Stimulated activated naive CD8-positive, alpha-beta T cell treated with anti-CD3 and anti-CD28 coated beads, Interleukin-15, amount 100 ng/mL, for 72 hours (primary cell): ENCODE measurements at regions not wholly inside any gene's neighbourhood (a gene's known extent, or its start where the extent isn't known, plus 50 kb on each side); places are given as distances from the start of the nearest gene placed in this dataset.

ENCODE experiments used
- ATAC-seq: fragments of 150-1000 bp; cut with Tn5 transposase; 2 replicates; pipeline ENCODE4 v1.10.0; 2021; ENCODE audit warnings: mild to moderate bottlenecking, moderate library complexity
- DNase-seq, 2 donors: peaks; one replicate each; pipeline ENCODE4 v3.0.0; 2021 to 2022
- H3K27ac Mint-ChIP-seq, 2 donors: one replicate each; pipeline ENCODE4 v1.8.0; 2022; ENCODE audit warnings: mild to moderate bottlenecking in 2 of 2, mixed read lengths in 2 of 2, moderate library complexity in 2 of 2
- H3K27me3 Mint-ChIP-seq: one replicate; pipeline ENCODE4 v1.8.0; 2022; ENCODE audit warnings: mixed read lengths
- H3K4me1 Mint-ChIP-seq: one replicate; pipeline ENCODE4 v1.8.0; 2022; ENCODE audit warnings: mild to moderate bottlenecking, mixed read lengths
- H3K4me3 Mint-ChIP-seq, 2 donors: one replicate each; pipeline ENCODE4 v1.8.0; 2022; ENCODE audit warnings: mild to moderate bottlenecking in 2 of 2, mixed read lengths in 2 of 2, moderate library complexity in 1 of 2
- H3K9me3 Mint-ChIP-seq, 2 donors: one replicate each; pipeline ENCODE4 v1.8.0; 2022; ENCODE audit warnings: mixed read lengths in 2 of 2

- ATAC-seq (no peak), DNase-seq (no peak)
- Mint-ChIP-seq H3K9me3 (no peaks in the 10 kb centered on the region), H3K4me1 (no peaks in the 10 kb centered on the region), H3K27ac (no peak overlapping the region), H3K27me3 (no peaks in the 10 kb centered on the region), H3K4me3 (no peak overlapping the region)
Observed at GRCh38 chr9:84570482-84571154, 98.9 kb upstream of the NTRK2 start.

GRCh38 chr9:84573083-84573482 is 96.4 kb upstream of the NTRK2 start:
- DNase-seq, result no peak
- H3K27me3 Mint-ChIP-seq, result peaks cover 8% of the 10 kb centered on the region
- no peaks in the 10 kb centered on the region for H3K4me1 Mint-ChIP-seq
- no peak overlapping the region for H3K4me3 Mint-ChIP-seq
- ATAC-seq, result no peak
- H3K27ac Mint-ChIP-seq, result no peak overlapping the region
- peaks cover 0 to 5% of the 10 kb centered on the region in 2 donors for H3K9me3 Mint-ChIP-seq

GRCh38 chr9:84575705-84576104 is 93.8 kb upstream of the NTRK2 start:
- H3K4me3 Mint-ChIP-seq, result no peak overlapping the region

GRCh38 chr9:84583866-84584265 is 85.7 kb upstream of the NTRK2 start:
- H3K27me3 Mint-ChIP-seq, result peaks cover 9% of the 10 kb centered on the region
- H3K27ac Mint-ChIP-seq, result no peak overlapping the region
- no peak for ATAC-seq
- H3K9me3 Mint-ChIP-seq, result no peaks in the 10 kb centered on the region
- H3K4me3 Mint-ChIP-seq, result no peak overlapping the region
- no peak for DNase-seq
- no peaks in the 10 kb centered on the region for H3K4me1 Mint-ChIP-seq

More at GRCh38 chr9:84575705-84576104, 93.8 kb upstream of the NTRK2 start:
- ATAC-seq (no peak), DNase-seq (no peak)
- H3K9me3 Mint-ChIP-seq, result peaks cover 0 to 7% of the 10 kb centered on the region in 2 donors
- no peak overlapping the region for H3K27ac Mint-ChIP-seq
- H3K4me1 Mint-ChIP-seq, result no peaks in the 10 kb centered on the region
- peaks cover 9% of the 10 kb centered on the region for H3K27me3 Mint-ChIP-seq

- DNase-seq (no peak), ATAC-seq (no peak)
- Mint-ChIP-seq H3K4me3 (no peak overlapping the region), H3K9me3 (no peaks in the 10 kb centered on the region), H3K27me3 (peaks cover 18% of the 10 kb centered on the region), H3K27ac (no peak overlapping the region), H3K4me1 (no peaks in the 10 kb centered on the region)
Observed at GRCh38 chr9:84586662-84587061, 82.9 kb upstream of the NTRK2 start.

- H3K27me3 Mint-ChIP-seq, result peaks cover 18% of the 10 kb centered on the region
- no peak overlapping the region for H3K4me3 Mint-ChIP-seq
Observed at GRCh38 chr9:84587153-84587552, 82.4 kb upstream of the NTRK2 start.

GRCh38 chr9:84589542-84589941 is 80.0 kb upstream of the NTRK2 start:
- no peak overlapping the region for H3K27ac Mint-ChIP-seq
- ATAC-seq, result no peak
- DNase-seq, result no peak
- H3K9me3 Mint-ChIP-seq, result peaks cover 0 to 6% of the 10 kb centered on the region in 2 donors
- H3K4me3 Mint-ChIP-seq, result no peak overlapping the region
- peaks cover 18% of the 10 kb centered on the region for H3K27me3 Mint-ChIP-seq
- H3K4me1 Mint-ChIP-seq, result no peaks in the 10 kb centered on the region

More at GRCh38 chr9:84587153-84587552, 82.4 kb upstream of the NTRK2 start:
- DNase-seq (no peak), ATAC-seq (no peak)
- no peak overlapping the region for H3K27ac Mint-ChIP-seq
- no peaks in the 10 kb centered on the region for H3K4me1 Mint-ChIP-seq
- no peaks in the 10 kb centered on the region for H3K9me3 Mint-ChIP-seq

- no peak for DNase-seq
- peaks cover 13% of the 10 kb centered on the region for H3K27me3 Mint-ChIP-seq
- no peaks in the 10 kb centered on the region for H3K4me1 Mint-ChIP-seq
- ATAC-seq, result no peak
- peaks cover 0 to 7% of the 10 kb centered on the region in 2 donors for H3K9me3 Mint-ChIP-seq
- H3K4me3 Mint-ChIP-seq, result no peak overlapping the region
- H3K27ac Mint-ChIP-seq, result no peak overlapping the region
Observed at GRCh38 chr9:84590706-84591105, 78.8 kb upstream of the NTRK2 start.

GRCh38 chr9:84592918-84593317 is 76.6 kb upstream of the NTRK2 start:
- H3K27me3 Mint-ChIP-seq, result peaks cover 9% of the 10 kb centered on the region
- H3K4me1 Mint-ChIP-seq, result no peaks in the 10 kb centered on the region
- H3K27ac Mint-ChIP-seq, result no peak overlapping the region
- no peak overlapping the region for H3K4me3 Mint-ChIP-seq
- ATAC-seq (no peak), DNase-seq (no peak)
- H3K9me3 Mint-ChIP-seq, result peaks cover 8 to 21% of the 10 kb centered on the region in 2 donors

GRCh38 chr9:84593352-84593751 is 76.2 kb upstream of the NTRK2 start:
- H3K4me1 Mint-ChIP-seq, result no peaks in the 10 kb centered on the region
- peaks cover 9% of the 10 kb centered on the region for H3K27me3 Mint-ChIP-seq
- DNase-seq (no peak), ATAC-seq (no peak)
- H3K4me3 Mint-ChIP-seq, result no peak overlapping the region
- H3K9me3 Mint-ChIP-seq, result peaks cover 12 to 25% of the 10 kb centered on the region in 2 donors
- no peak overlapping the region for H3K27ac Mint-ChIP-seq

- no peak overlapping the region for H3K4me3 Mint-ChIP-seq
- H3K27me3 Mint-ChIP-seq, result no peaks in the 10 kb centered on the region
- no peak for DNase-seq
- H3K9me3 Mint-ChIP-seq, result peaks cover 16 to 28% of the 10 kb centered on the region in 2 donors
- no peak overlapping the region for H3K27ac Mint-ChIP-seq
- H3K4me1 Mint-ChIP-seq, result no peaks in the 10 kb centered on the region
- ATAC-seq, result no peak
Observed at GRCh38 chr9:84597131-84597530, 72.4 kb upstream of the NTRK2 start.

GRCh38 chr9:84598921-84599636 is 70.5 kb upstream of the NTRK2 start:
- Mint-ChIP-seq H3K4me3 (no peak overlapping the region), H3K27ac (no peak overlapping the region), H3K4me1 (no peaks in the 10 kb centered on the region), H3K9me3 (peaks cover 16 to 26% of the 10 kb centered on the region in 2 donors), H3K27me3 (no peaks in the 10 kb centered on the region)
- no peak for ATAC-seq
- DNase-seq, result no peak

GRCh38 chr9:84600739-84601138 is 68.8 kb upstream of the NTRK2 start:
- H3K4me3 Mint-ChIP-seq, result no peak overlapping the region
- no peak for ATAC-seq
- no peaks in the 10 kb centered on the region for H3K27me3 Mint-ChIP-seq
- no peak overlapping the region for H3K27ac Mint-ChIP-seq
- H3K9me3 Mint-ChIP-seq, result peaks cover 16 to 34% of the 10 kb centered on the region in 2 donors
- DNase-seq, result no peak
- H3K4me1 Mint-ChIP-seq, result no peaks in the 10 kb centered on the region

- ATAC-seq, result no peak
- Mint-ChIP-seq H3K27me3 (no peaks in the 10 kb centered on the region), H3K9me3 (peaks cover 0 to 13% of the 10 kb centered on the region in 2 donors), H3K4me3 (no peak overlapping the region), H3K27ac (no peak overlapping the region), H3K4me1 (no peaks in the 10 kb centered on the region)
- no peak for DNase-seq
Observed at GRCh38 chr9:84604223-84604622, 65.3 kb upstream of the NTRK2 start.

GRCh38 chr9:84609779-84610178 is 59.8 kb upstream of the NTRK2 start:
- Mint-ChIP-seq H3K27me3 (no peaks in the 10 kb centered on the region), H3K9me3 (peaks cover 0 to 7% of the 10 kb centered on the region in 2 donors), H3K4me1 (no peaks in the 10 kb centered on the region), H3K4me3 (no peak overlapping the region), H3K27ac (no peak overlapping the region)
- ATAC-seq, result no peak
- DNase-seq, result no peak

GRCh38 chr9:84613431-84613830 is 56.1 kb upstream of the NTRK2 start:
- no peaks in the 10 kb centered on the region for H3K9me3 Mint-ChIP-seq
- no peak for ATAC-seq
- DNase-seq, result no peak
- no peak overlapping the region for H3K27ac Mint-ChIP-seq
- no peaks in the 10 kb centered on the region for H3K27me3 Mint-ChIP-seq
- H3K4me1 Mint-ChIP-seq, result no peaks in the 10 kb centered on the region
- H3K4me3 Mint-ChIP-seq, result no peak overlapping the region
